HEK293 (cell line): ENCODE measurements at regions not wholly inside any gene's neighbourhood (a gene's known extent, or its start where the extent isn't known, plus 50 kb on each side); places are given as distances from the start of the nearest gene placed in this dataset.

Experiments used
- MEIS1 ChIP-seq: sonication (generic); formaldehyde crosslinking; IDR thresholded peaks from 2 replicates; pipeline ENCODE4 v1.8.1; 2022; ENCODE audit warnings: missing genetic modification reagents, mild to moderate bottlenecking, borderline replicate concordance
- MZF1 ChIP-seq: fragments of 450-650 bp; formaldehyde crosslinking; IDR thresholded peaks from 2 replicates; pipeline ENCODE4 v1.5.1; 2017; ENCODE audit warnings: missing biosample characterization, missing genetic modification characterization, borderline replicate concordance
- PRDM10 ChIP-seq: fragments of 450-650 bp; formaldehyde crosslinking; IDR thresholded peaks from 2 replicates; pipeline ENCODE4 v1.5.1; 2016; ENCODE audit warnings: missing biosample characterization, missing genetic modification characterization
- SP2 ChIP-seq: fragments of 450-650 bp; formaldehyde crosslinking; IDR thresholded peaks from 2 replicates; pipeline ENCODE4 v1.5.1; 2016; ENCODE audit warnings: missing biosample characterization, missing genetic modification characterization
- TSHZ1 ChIP-seq: fragments of 450-650 bp; formaldehyde crosslinking; IDR thresholded peaks from 2 replicates; pipeline ENCODE4 v1.5.1; 2016; ENCODE audit warnings: missing biosample characterization, missing genetic modification characterization, borderline replicate concordance
- ZBTB26 ChIP-seq: fragments of 450-650 bp; formaldehyde crosslinking; optimal IDR thresholded peaks from 2 replicates; pipeline ENCODE3; 2016; ENCODE audit warnings: missing biosample characterization, mild to moderate bottlenecking, missing genetic modification characterization
- ZBTB7A ChIP-seq: fragments of 450-650 bp; formaldehyde crosslinking; IDR thresholded peaks from 2 replicates; pipeline ENCODE4 v1.5.1; 2016; ENCODE audit warnings: low read depth, missing biosample characterization, missing genetic modification characterization
- ZEB2 ChIP-seq: fragments of 450-650 bp; formaldehyde crosslinking; IDR thresholded peaks from 2 replicates; pipeline ENCODE4 v1.5.1; 2016; ENCODE audit warnings: missing biosample characterization, missing genetic modification characterization
- ZIC2 ChIP-seq: fragments of 450-650 bp; formaldehyde crosslinking; IDR thresholded peaks from 2 replicates; pipeline ENCODE4 v1.5.1; 2016; ENCODE audit warnings: missing biosample characterization, missing genetic modification characterization
- ZNF114 ChIP-seq: fragments of 450-650 bp; formaldehyde crosslinking; IDR thresholded peaks from 2 replicates; pipeline ENCODE4 v1.5.0; 2017; ENCODE audit warnings: missing biosample characterization, missing genetic modification characterization
- ZNF121 ChIP-seq: fragments of 450-650 bp; formaldehyde crosslinking; IDR thresholded peaks from 2 replicates; pipeline ENCODE4 v1.5.1; 2016; ENCODE audit warnings: missing biosample characterization, missing genetic modification characterization
- ZNF175 ChIP-seq: fragments of 450-650 bp; formaldehyde crosslinking; IDR thresholded peaks from 2 replicates; pipeline ENCODE4 v1.5.1; 2016; ENCODE audit warnings: missing biosample characterization, missing genetic modification characterization
- ZNF202 ChIP-seq: fragments of 450-650 bp; formaldehyde crosslinking; IDR thresholded peaks from 2 replicates; pipeline ENCODE4 v1.5.1; 2016; ENCODE audit warnings: missing biosample characterization, missing genetic modification characterization, borderline replicate concordance
- ZNF214 ChIP-seq: fragments of 450-650 bp; formaldehyde crosslinking; IDR thresholded peaks from 2 replicates; pipeline ENCODE4 v1.5.1; 2017; ENCODE audit warnings: missing biosample characterization, mild to moderate bottlenecking, missing genetic modification characterization, borderline replicate concordance
- ZNF302 ChIP-seq: fragments of 450-650 bp; formaldehyde crosslinking; IDR thresholded peaks from 2 replicates; pipeline ENCODE4 v1.5.1; 2016; ENCODE audit warnings: missing biosample characterization, missing genetic modification characterization, low read depth
- ZNF341 ChIP-seq: fragments of 450-650 bp; formaldehyde crosslinking; IDR thresholded peaks from 2 replicates; pipeline ENCODE4; 2016; ENCODE audit warnings: low read depth, missing biosample characterization, missing genetic modification characterization
- ZNF426 ChIP-seq: fragments of 450-650 bp; formaldehyde crosslinking; IDR thresholded peaks from 2 replicates; pipeline ENCODE4 v1.5.1; 2017; ENCODE audit warnings: missing biosample characterization, missing genetic modification characterization, mild to moderate bottlenecking, inconsistent platforms, moderate library complexity
- ZNF529 ChIP-seq: fragments of 450-650 bp; formaldehyde crosslinking; IDR thresholded peaks from 2 replicates; pipeline ENCODE4 v1.5.1; 2017; ENCODE audit warnings: missing genetic modification characterization, missing biosample characterization; ENCODE audit not compliant: insufficient replicate concordance
- ZNF558 ChIP-seq: fragments of 450-650 bp; formaldehyde crosslinking; IDR thresholded peaks from 2 replicates; pipeline ENCODE4 v1.5.1; 2016; ENCODE audit warnings: missing biosample characterization, missing genetic modification characterization
- ZNF585B ChIP-seq: fragments of 450-650 bp; formaldehyde crosslinking; IDR thresholded peaks from 2 replicates; pipeline ENCODE4 v1.5.1; 2016; ENCODE audit warnings: missing biosample characterization, missing genetic modification characterization
- ZNF600 ChIP-seq: fragments of 450-650 bp; formaldehyde crosslinking; IDR thresholded peaks from 2 replicates; pipeline ENCODE4 v1.5.1; 2016; ENCODE audit warnings: missing biosample characterization, missing genetic modification characterization
- ZNF629 ChIP-seq: fragments of 450-650 bp; formaldehyde crosslinking; IDR thresholded peaks from 2 replicates; pipeline ENCODE4 v1.5.1; 2017; ENCODE audit warnings: missing biosample characterization, missing genetic modification characterization
- ZNF658 ChIP-seq: fragments of 450-650 bp; formaldehyde crosslinking; IDR thresholded peaks from 2 replicates; pipeline ENCODE4; 2016; ENCODE audit warnings: missing biosample characterization, missing genetic modification characterization
- ZNF664 ChIP-seq: fragments of 450-650 bp; formaldehyde crosslinking; IDR thresholded peaks from 2 replicates; pipeline ENCODE4 v1.5.1; 2016; ENCODE audit warnings: missing biosample characterization, missing genetic modification characterization
- ZNF704 ChIP-seq: fragments of 450-650 bp; formaldehyde crosslinking; IDR thresholded peaks from 2 replicates; pipeline ENCODE4 v1.5.1; 2016; ENCODE audit warnings: missing biosample characterization, missing genetic modification characterization
- ZNF76 ChIP-seq: fragments of 450-650 bp; formaldehyde crosslinking; IDR thresholded peaks from 2 replicates; pipeline ENCODE4; 2016; ENCODE audit warnings: low read depth, missing biosample characterization, missing genetic modification characterization, borderline replicate concordance
- ZNF792 ChIP-seq: fragments of 450-650 bp; formaldehyde crosslinking; IDR thresholded peaks from 2 replicates; pipeline ENCODE4 v1.5.1; 2016; ENCODE audit warnings: missing biosample characterization, missing genetic modification characterization
- ZNF837 ChIP-seq: fragments of 450-650 bp; formaldehyde crosslinking; IDR thresholded peaks from 2 replicates; pipeline ENCODE4 v1.5.1; 2016; ENCODE audit warnings: missing biosample characterization, missing genetic modification characterization
- ZSCAN16 ChIP-seq: fragments of 450-650 bp; formaldehyde crosslinking; IDR thresholded peaks from 2 replicates; pipeline ENCODE4 v1.5.1; 2016; ENCODE audit warnings: missing biosample characterization, missing genetic modification characterization
- ZSCAN18 ChIP-seq: fragments of 450-650 bp; formaldehyde crosslinking; IDR thresholded peaks from 2 replicates; pipeline ENCODE4 v1.5.1; 2016; ENCODE audit warnings: missing biosample characterization, missing genetic modification characterization

GRCh38 chr2:200736646-200737274, 75.0 kb upstream of the BZW1 start (continued):
- peak; percentile 39; the same call in 1 of the 2 replicates for TF ChIP-seq ZNF629 (tag by site-specific recombination)
- TF ChIP-seq ZNF214 (tag by site-specific recombination): no peak
- no peak for TF ChIP-seq ZNF202 (tag by site-specific recombination)
- no peak for TF ChIP-seq ZNF426 (tag by site-specific recombination)
- TF ChIP-seq ZSCAN18 (tag by site-specific recombination): no peak
- TF ChIP-seq ZBTB26 (tag by site-specific recombination): no peak
- no peak for TF ChIP-seq ZNF121
- no peak for TF ChIP-seq MEIS1 (CRISPR knock-in tag)
- no peak for TF ChIP-seq ZNF600 (tag by site-specific recombination)
- no peak for TF ChIP-seq ZNF529
- no peak for TF ChIP-seq SP2
- TF ChIP-seq ZNF792 (tag by site-specific recombination): no peak
- no peak for TF ChIP-seq ZSCAN16 (tag by site-specific recombination)
- TF ChIP-seq ZNF658 (tag by site-specific recombination): no peak
- 0 out of 2 replicates have a peak, but pooled peaks have one; percentile 11 for TF ChIP-seq ZIC2 (tag by site-specific recombination)
- no peak for TF ChIP-seq ZNF76 (tag by site-specific recombination)
- no peak for TF ChIP-seq TSHZ1 (tag by site-specific recombination)
- no peak for TF ChIP-seq ZNF664 (tag by site-specific recombination)
- TF ChIP-seq ZEB2 (tag by site-specific recombination): no peak
- no peak for TF ChIP-seq ZNF837
- peak; percentile 30; the same call in 1 of the 2 replicates for TF ChIP-seq MZF1 (tag by site-specific recombination)
- TF ChIP-seq PRDM10 (tag by site-specific recombination): 0 out of 2 replicates have a peak, but pooled peaks have one; percentile 13
- TF ChIP-seq ZNF175 (tag by site-specific recombination): no peak
- no peak for TF ChIP-seq ZNF114
- TF ChIP-seq ZNF341 (tag by site-specific recombination): no peak
- no peak for TF ChIP-seq ZNF558 (tag by site-specific recombination)
- no peak for TF ChIP-seq ZNF704 (tag by site-specific recombination)
- TF ChIP-seq ZNF302 (tag by site-specific recombination): no peak
- TF ChIP-seq ZBTB7A (tag by site-specific recombination): no peak
- TF ChIP-seq ZNF585B (tag by site-specific recombination): no peak
